Prostate gland (tissue), 2 donors: ENCODE measurements at regions not wholly inside any gene's neighbourhood (a gene's known extent, or its start where the extent isn't known, plus 50 kb on each side); places are given as distances from the start of the nearest gene placed in this dataset.

Source experiments
- DNase-seq: peaks from one replicate; pipeline ENCODE4 v3.0.0-alpha.2; 2019; ENCODE audit warnings: low spot score
- H3K27ac ChIP-seq, 2 donors: fragments of 200-600 bp; sonication (generic); 2 replicates each; pipeline ENCODE4 v1.5.1; 2017 to 2019
- H3K27me3 ChIP-seq: fragments of 200-600 bp; sonication (generic); replicated peaks from 2 replicates; pipeline ENCODE4 v1.5.1; 2019; ENCODE audit not compliant: insufficient read depth
- H3K36me3 ChIP-seq, 2 donors: fragments of 200-600 bp; sonication (generic); 1 replicate in 1 of 2; 2 replicates in 1 of 2; pipeline versions ENCODE4 v1.5.1 to v1.8.1; 2017 to 2019
- H3K4me1 ChIP-seq: fragments of 200-600 bp; sonication (generic); replicated peaks from 2 replicates; pipeline ENCODE4 v1.5.1; 2019
- H3K4me3 ChIP-seq, 2 donors: fragments of 200-600 bp; sonication (generic); 2 replicates each; pipeline ENCODE4 v1.5.1; 2017 to 2019
- H3K9me3 ChIP-seq: fragments of 200-600 bp; sonication (generic); 2 replicates; pipeline ENCODE4 v1.5.1; 2017
- POLR2A ChIP-seq: fragments of 450-650 bp; IDR thresholded peaks from one replicate; pipeline ENCODE4 v1.6.1; 2016; ENCODE audit warnings: antibody characterized with exemption, mild to moderate bottlenecking
- POLR2AphosphoS5 ChIP-seq: sonication (generic); formaldehyde crosslinking; IDR thresholded peaks from one replicate; pipeline ENCODE4 v1.6.1; 2017; ENCODE audit warnings: antibody characterized with exemption
- WGBS: methylation state at CpG from one replicate; pipeline ENCODE4 v1.1.5; 2018; 5-methylcytosine and 5-hydroxymethylcytosine counted together
- intact Hi-C: fragments of 100-400 bp; cut with DNase I; formaldehyde crosslinking; loops from one replicate; pipeline ENCODE4 v1.14.2; 2022
- small RNA-seq, 2 donors: library from RNA; depleted of rRNA; stranded (forward); fragments of <200 nt; gene quantifications; one replicate each; pipeline ENCODE3, GENCODE V24; 2016
- TF ChIP-seq, protein P1 (sequence below), 4 experiments: fragments of 200-600 bp in 2 of 4; fragments of 450-650 bp in 2 of 4; sonication (generic) in 2 of 4; IDR thresholded peaks; 1 replicate in 3 of 4; 2 replicates in 1 of 4; pipeline ENCODE4 v1.5.1; 2016 to 2019; ENCODE audit warnings: antibody characterized with exemption in 4 of 4, mild to moderate bottlenecking in 2 of 4, moderate library complexity in 2 of 4

DNA sequence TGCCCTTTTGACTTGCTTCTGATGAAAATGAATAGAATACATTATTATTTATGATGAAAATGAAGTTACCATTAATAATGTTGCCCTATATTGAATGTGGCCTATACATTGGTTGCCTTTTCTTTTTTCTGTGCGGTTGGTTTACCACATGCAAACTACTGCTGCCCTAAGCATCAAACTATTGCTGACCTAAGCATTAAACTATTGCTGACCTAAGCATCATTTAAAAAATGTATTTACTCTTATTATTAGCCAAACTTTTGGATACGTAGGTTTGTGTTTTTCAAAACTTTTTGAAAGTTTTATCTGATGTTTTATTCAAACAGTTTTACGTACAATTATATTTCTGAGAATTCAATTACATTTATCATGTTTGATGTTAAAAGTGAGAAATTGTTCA, 76.0 kb upstream of the CDH10 start:
- no peaks in the 10 kb centered on the region for H3K4me1 ChIP-seq
- TF ChIP-seq, protein P1, sequence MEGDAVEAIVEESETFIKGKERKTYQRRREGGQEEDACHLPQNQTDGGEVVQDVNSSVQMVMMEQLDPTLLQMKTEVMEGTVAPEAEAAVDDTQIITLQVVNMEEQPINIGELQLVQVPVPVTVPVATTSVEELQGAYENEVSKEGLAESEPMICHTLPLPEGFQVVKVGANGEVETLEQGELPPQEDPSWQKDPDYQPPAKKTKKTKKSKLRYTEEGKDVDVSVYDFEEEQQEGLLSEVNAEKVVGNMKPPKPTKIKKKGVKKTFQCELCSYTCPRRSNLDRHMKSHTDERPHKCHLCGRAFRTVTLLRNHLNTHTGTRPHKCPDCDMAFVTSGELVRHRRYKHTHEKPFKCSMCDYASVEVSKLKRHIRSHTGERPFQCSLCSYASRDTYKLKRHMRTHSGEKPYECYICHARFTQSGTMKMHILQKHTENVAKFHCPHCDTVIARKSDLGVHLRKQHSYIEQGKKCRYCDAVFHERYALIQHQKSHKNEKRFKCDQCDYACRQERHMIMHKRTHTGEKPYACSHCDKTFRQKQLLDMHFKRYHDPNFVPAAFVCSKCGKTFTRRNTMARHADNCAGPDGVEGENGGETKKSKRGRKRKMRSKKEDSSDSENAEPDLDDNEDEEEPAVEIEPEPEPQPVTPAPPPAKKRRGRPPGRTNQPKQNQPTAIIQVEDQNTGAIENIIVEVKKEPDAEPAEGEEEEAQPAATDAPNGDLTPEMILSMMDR (IDR thresholded peaks at IDR 0.05), result no peak
- TF ChIP-seq POLR2AphosphoS5, result no peak
- TF ChIP-seq POLR2A, result no peak
- no peaks in the 10 kb centered on the region for H3K36me3 ChIP-seq
- no peaks in the 10 kb centered on the region for H3K27me3 ChIP-seq
- H3K9me3 ChIP-seq, result no peaks in the 10 kb centered on the region
- DNase-seq, result no peak
- intact Hi-C loops, result no loop called here
- no peak overlapping the region for H3K27ac ChIP-seq
- H3K4me3 ChIP-seq, result no peak overlapping the region
- 92% methylated on average over 3 of the region's 3 CpGs for WGBS

DNA sequence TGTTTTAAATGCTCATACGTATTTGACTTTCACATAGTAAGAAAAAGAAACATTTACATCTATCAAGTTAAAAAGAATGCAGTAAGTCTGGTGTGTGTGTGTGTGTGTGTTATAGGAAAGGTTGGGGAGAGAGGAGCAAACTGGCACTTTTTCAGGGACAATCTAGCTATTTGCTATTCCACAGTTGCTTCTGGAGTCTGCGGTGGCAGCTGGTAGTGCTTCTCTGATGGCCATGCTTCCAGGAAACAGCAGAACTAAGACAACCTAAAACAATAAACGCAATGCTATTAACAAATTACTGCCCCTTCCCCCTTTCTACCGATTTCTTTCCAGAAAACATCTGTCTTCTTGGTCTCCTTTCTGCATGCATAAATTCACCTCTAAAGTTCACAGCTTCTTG, 70.0 kb upstream of the CDH10 start:
- 34% methylated on average over 4 of the region's 4 CpGs for WGBS
- TF ChIP-seq POLR2A, result no peak
- no peak for TF ChIP-seq POLR2AphosphoS5
- TF ChIP-seq, protein P1 (IDR thresholded peaks at IDR 0.05), result no peak
- DNase-seq, result no peak
- no peaks in the 10 kb centered on the region for H3K4me1 ChIP-seq
- H3K36me3 ChIP-seq, result no peaks in the 10 kb centered on the region
- H3K27ac ChIP-seq, result no peak overlapping the region
- intact Hi-C loops, result no loop called here
- no peaks in the 10 kb centered on the region for H3K9me3 ChIP-seq
- H3K4me3 ChIP-seq, result no peak overlapping the region
- H3K27me3 ChIP-seq, result no peaks in the 10 kb centered on the region

DNA sequence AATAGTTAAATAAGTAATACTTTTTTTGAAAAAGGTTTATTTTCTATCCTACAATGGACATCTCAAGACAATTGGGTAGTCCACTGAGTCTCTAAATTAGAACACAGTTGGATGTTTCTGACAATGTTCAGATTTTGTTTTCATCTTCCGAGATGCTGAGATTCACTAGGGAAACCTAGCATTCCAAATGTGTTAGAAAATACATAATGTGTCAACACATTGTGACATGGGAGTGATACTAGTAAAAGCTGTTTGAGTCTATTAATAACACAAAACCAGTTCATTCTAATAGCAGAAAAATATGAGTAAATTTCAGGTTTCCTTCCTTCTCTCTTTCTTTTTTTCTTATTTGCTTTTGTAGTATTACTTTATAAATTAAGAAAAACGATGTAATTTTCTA, 68.2 kb upstream of the CDH10 start:
- no peak for DNase-seq
- Histone ChIP-seq H3K4me3 (no peak overlapping the region), H3K36me3 (no peaks in the 10 kb centered on the region), H3K4me1 (no peaks in the 10 kb centered on the region), H3K27ac (no peak overlapping the region), H3K9me3 (no peaks in the 10 kb centered on the region), H3K27me3 (no peaks in the 10 kb centered on the region)
- intact Hi-C loops, result no loop called here
- 40% methylated on average over 2 of the region's 2 CpGs for WGBS
- no peak for TF ChIP-seq POLR2AphosphoS5
- no peak for TF ChIP-seq POLR2A
- TF ChIP-seq, protein P1 (IDR thresholded peaks at IDR 0.05), result no peak

DNA sequence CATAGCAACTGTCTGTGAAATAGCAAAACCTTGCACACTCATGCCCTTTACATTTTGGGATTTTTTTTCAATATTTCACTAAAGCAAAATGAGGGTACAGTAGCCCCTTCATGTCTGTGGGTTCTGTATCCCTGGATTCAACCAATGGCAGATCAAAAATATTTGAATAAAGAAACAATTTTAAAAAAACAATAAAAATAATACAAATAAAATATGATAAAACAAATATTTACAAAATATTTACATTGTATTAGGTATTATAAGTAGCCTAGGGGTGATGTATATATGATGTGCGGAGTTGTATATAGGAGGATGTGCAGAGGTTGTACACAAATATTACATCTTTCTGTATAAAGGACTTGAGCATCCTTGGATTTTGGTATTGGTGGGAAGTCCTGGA, 67.3 kb upstream of the CDH10 start:
- H3K4me3 ChIP-seq, result no peak overlapping the region
- H3K27ac ChIP-seq, result no peak overlapping the region
- no peak for DNase-seq
- intact Hi-C loops, result no loop called here
- H3K27me3 ChIP-seq, result no peaks in the 10 kb centered on the region
- WGBS, result 89% methylated on average over 1 of the region's 1 CpG
- H3K4me1 ChIP-seq, result no peaks in the 10 kb centered on the region
- no peaks in the 10 kb centered on the region for H3K36me3 ChIP-seq
- TF ChIP-seq, protein P1 (IDR thresholded peaks at IDR 0.05), result no peak
- no peak for TF ChIP-seq POLR2AphosphoS5
- TF ChIP-seq POLR2A, result no peak
- no peaks in the 10 kb centered on the region for H3K9me3 ChIP-seq

DNA sequence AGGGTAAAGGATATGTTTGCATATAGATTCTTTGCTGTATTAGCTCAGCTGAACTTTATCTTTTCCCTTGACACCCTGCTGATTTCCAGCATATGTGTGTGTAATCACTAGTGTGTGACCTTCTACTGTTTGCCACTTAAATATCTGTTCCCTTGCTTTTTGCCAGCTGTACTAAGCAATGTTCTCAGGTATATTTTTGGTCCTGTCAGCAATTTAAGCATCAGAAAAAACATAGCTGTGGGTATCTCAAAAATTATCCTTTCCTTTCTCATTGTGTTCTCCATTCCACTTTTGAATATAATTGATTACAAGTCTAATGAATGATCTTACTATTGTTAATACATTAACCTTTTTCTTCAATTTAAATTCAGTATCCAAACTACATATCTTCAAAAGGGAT, 59.2 kb upstream of the CDH10 start:
- H3K27me3 ChIP-seq, result no peaks in the 10 kb centered on the region
- no peaks in the 10 kb centered on the region for H3K4me1 ChIP-seq
- no peaks in the 10 kb centered on the region for H3K36me3 ChIP-seq
- no peak for TF ChIP-seq POLR2A
- TF ChIP-seq POLR2AphosphoS5, result no peak
- TF ChIP-seq, protein P1 (IDR thresholded peaks at IDR 0.05), result no peak
- H3K27ac ChIP-seq, result no peak overlapping the region
- no peak for DNase-seq
- intact Hi-C loops, result no loop called here
- H3K4me3 ChIP-seq, result no peak overlapping the region
- no peaks in the 10 kb centered on the region for H3K9me3 ChIP-seq

Small RNA genes in the stretch of these regions (small RNA-seq; reads per million reads assigned to genes)
- gene AC022140.2, result 0 reads per million in 2 donors
- gene AC106754.2, result 0 reads per million in 2 donors
- 0 reads per million in 2 donors for gene BTG4P1
- 0 reads per million in 2 donors for gene RF00019
- 0 reads per million in 2 donors for gene RF00070
- gene RNU6-374P, result 0 reads per million in 2 donors
